Gastroesophageal sphincter (tissue), 3 donors: ENCODE measurements at regions not wholly inside any gene's neighbourhood (a gene's known extent, or its start where the extent isn't known, plus 50 kb on each side); places are given as distances from the start of the nearest gene placed in this dataset.

Experiments
- POLR2A ChIP-seq, 2 donors: fragments of 450-650 bp; IDR thresholded peaks; one replicate each; pipeline ENCODE4 v1.6.1; 2017; ENCODE audit warnings: antibody characterized with exemption in 2 of 2, mild to moderate bottlenecking in 2 of 2, moderate library complexity in 1 of 2
- POLR2AphosphoS5 ChIP-seq: sonication (generic); formaldehyde crosslinking; IDR thresholded peaks from one replicate; pipeline ENCODE4 v1.6.1; 2017; ENCODE audit warnings: antibody characterized with exemption
- TF ChIP-seq, protein P1 (sequence below), 4 experiments: fragments of 200-600 bp in 2 of 4; fragments of 450-650 bp in 2 of 4; sonication (generic) in 1 of 4; IDR thresholded peaks; one replicate each; pipeline ENCODE4 v1.5.1; 2017 to 2019; ENCODE audit warnings: antibody characterized with exemption in 4 of 4, mild to moderate bottlenecking in 2 of 4, moderate library complexity in 2 of 4

GRCh38 chr14:84041421-84041820 is 1488.5 kb upstream of the FLRT2 start:
- TF ChIP-seq POLR2A (IDR thresholded peaks at IDR 0.05) (no peak), POLR2AphosphoS5 (no peak)
- TF ChIP-seq, protein P1, sequence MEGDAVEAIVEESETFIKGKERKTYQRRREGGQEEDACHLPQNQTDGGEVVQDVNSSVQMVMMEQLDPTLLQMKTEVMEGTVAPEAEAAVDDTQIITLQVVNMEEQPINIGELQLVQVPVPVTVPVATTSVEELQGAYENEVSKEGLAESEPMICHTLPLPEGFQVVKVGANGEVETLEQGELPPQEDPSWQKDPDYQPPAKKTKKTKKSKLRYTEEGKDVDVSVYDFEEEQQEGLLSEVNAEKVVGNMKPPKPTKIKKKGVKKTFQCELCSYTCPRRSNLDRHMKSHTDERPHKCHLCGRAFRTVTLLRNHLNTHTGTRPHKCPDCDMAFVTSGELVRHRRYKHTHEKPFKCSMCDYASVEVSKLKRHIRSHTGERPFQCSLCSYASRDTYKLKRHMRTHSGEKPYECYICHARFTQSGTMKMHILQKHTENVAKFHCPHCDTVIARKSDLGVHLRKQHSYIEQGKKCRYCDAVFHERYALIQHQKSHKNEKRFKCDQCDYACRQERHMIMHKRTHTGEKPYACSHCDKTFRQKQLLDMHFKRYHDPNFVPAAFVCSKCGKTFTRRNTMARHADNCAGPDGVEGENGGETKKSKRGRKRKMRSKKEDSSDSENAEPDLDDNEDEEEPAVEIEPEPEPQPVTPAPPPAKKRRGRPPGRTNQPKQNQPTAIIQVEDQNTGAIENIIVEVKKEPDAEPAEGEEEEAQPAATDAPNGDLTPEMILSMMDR (IDR thresholded peaks at IDR 0.05) = no peak
